ENCODE measurements at regions not wholly inside any gene's neighbourhood (a gene's known extent, or its start where the extent isn't known, plus 50 kb on each side); places are given as distances from the start of the nearest gene placed in this dataset.

DNA sequence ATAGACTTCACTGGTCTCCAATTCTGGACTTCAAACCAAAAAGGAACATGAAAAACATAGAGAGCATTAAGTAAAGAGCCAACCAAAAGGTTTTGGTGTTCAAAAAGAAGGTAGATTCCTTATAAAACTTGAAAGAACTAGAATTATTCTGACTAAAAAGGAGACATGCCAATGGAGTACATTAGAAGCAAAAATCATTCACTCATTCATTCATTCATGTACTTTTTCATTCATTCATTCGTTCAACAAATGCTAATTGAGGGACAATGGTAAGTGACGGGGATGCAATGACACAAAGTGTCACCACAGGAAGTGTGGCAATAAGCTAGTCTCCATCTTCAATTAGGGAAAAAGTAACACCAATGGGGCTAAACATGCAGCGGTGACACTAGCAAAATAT is 181.0 kb upstream of the ATP11B start:
- H3K27me3 ChIP-seq (ENCODE audit: control insufficient read depth in 4 of 4, insufficient read depth in 4 of 4, low read length in 3 of 4) = no peaks in the 10 kb centered on the region
- no peaks in the 10 kb centered on the region for H3K9me3 ChIP-seq (ENCODE audit: control insufficient read depth in 4 of 4, low read length in 3 of 4)
- 84% methylated on average over 3 of the region's 3 CpGs for whole genome bisulfite sequencing
- H3K4me3 ChIP-seq (ENCODE audit: low read depth in 1 of 3, low read length in 3 of 3) = no peak overlapping the region
- no peak overlapping the region for H3K27ac ChIP-seq (ENCODE audit: low read depth in 1 of 2, low read length in 2 of 2)
- no peak overlapping the region for H3K9ac ChIP-seq (ENCODE audit: low read depth in 1 of 2, low read length in 2 of 2)
- no peaks in the 10 kb centered on the region for H3K36me3 ChIP-seq (ENCODE audit: control insufficient read depth in 4 of 4, insufficient read depth in 3 of 4, low read depth in 1 of 4, low read length in 3 of 4)
- DNase-seq (ENCODE audit: low spot score) = no peak
- H3K4me1 ChIP-seq (ENCODE audit: control insufficient read depth in 4 of 4, insufficient read depth in 4 of 4, low read length in 3 of 4) = peaks cover 0 to 1% (median 0%) of the 10 kb centered on the region in 4 donors
- TF ChIP-seq, protein P1, sequence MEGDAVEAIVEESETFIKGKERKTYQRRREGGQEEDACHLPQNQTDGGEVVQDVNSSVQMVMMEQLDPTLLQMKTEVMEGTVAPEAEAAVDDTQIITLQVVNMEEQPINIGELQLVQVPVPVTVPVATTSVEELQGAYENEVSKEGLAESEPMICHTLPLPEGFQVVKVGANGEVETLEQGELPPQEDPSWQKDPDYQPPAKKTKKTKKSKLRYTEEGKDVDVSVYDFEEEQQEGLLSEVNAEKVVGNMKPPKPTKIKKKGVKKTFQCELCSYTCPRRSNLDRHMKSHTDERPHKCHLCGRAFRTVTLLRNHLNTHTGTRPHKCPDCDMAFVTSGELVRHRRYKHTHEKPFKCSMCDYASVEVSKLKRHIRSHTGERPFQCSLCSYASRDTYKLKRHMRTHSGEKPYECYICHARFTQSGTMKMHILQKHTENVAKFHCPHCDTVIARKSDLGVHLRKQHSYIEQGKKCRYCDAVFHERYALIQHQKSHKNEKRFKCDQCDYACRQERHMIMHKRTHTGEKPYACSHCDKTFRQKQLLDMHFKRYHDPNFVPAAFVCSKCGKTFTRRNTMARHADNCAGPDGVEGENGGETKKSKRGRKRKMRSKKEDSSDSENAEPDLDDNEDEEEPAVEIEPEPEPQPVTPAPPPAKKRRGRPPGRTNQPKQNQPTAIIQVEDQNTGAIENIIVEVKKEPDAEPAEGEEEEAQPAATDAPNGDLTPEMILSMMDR (IDR thresholded peaks at IDR 0.05; ENCODE audit: low read depth, low read length, missing input control) = no peak
- TF ChIP-seq, protein P2, sequence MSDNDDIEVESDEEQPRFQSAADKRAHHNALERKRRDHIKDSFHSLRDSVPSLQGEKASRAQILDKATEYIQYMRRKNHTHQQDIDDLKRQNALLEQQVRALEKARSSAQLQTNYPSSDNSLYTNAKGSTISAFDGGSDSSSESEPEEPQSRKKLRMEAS (IDR thresholded peaks at IDR 0.05) = no peak
- no peak for TF ChIP-seq FOXA2 (IDR thresholded peaks at IDR 0.05)
- TF ChIP-seq, protein P3, sequence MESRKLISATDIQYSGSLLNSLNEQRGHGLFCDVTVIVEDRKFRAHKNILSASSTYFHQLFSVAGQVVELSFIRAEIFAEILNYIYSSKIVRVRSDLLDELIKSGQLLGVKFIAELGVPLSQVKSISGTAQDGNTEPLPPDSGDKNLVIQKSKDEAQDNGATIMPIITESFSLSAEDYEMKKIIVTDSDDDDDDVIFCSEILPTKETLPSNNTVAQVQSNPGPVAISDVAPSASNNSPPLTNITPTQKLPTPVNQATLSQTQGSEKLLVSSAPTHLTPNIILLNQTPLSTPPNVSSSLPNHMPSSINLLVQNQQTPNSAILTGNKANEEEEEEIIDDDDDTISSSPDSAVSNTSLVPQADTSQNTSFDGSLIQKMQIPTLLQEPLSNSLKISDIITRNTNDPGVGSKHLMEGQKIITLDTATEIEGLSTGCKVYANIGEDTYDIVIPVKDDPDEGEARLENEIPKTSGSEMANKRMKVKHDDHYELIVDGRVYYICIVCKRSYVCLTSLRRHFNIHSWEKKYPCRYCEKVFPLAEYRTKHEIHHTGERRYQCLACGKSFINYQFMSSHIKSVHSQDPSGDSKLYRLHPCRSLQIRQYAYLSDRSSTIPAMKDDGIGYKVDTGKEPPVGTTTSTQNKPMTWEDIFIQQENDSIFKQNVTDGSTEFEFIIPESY (IDR thresholded peaks at IDR 0.05) = no peak
- TF ChIP-seq NR2F2 (IDR thresholded peaks at IDR 0.05) = no peak

DNA sequence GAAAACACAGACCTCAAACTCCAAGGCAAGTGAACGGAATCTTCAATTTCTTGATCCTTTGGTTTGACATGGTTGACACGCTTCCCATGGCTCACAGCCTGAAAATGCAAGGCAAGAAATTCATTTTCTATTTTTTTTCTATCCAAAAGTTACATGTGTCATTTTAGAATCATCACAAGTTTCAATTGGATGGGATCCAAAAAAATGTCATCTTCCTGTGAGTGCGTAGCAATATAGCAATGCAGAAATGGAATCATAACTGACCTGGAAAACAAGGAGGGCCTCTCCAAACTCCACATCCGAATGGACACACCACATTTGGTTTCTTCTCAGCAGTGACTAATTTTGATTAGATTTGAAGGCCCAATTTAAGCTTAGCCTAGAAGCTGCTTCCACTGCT is 175.8 kb upstream of the ATP11B start:
- H3K27ac ChIP-seq (ENCODE audit: low read depth in 1 of 2, low read length in 2 of 2) = no peak overlapping the region
- DNase-seq (ENCODE audit: low spot score) = no peak
- no peak overlapping the region for H3K4me3 ChIP-seq (ENCODE audit: low read depth in 1 of 3, low read length in 3 of 3)
- TF ChIP-seq TAF1 (conservative IDR thresholded peaks at IDR 0.05) (no peak), EGR1 (IDR thresholded peaks at IDR 0.05; ENCODE audit: low read depth in 2 of 2) (no peak)
- TF ChIP-seq, protein P3 (IDR thresholded peaks at IDR 0.05) = no peak
- no peaks in the 10 kb centered on the region for H3K36me3 ChIP-seq (ENCODE audit: control insufficient read depth in 4 of 4, insufficient read depth in 3 of 4, low read depth in 1 of 4, low read length in 3 of 4)
- H3K9me3 ChIP-seq (ENCODE audit: control insufficient read depth in 4 of 4, low read length in 3 of 4) = no peaks in the 10 kb centered on the region
- H3K4me1 ChIP-seq (ENCODE audit: control insufficient read depth in 4 of 4, insufficient read depth in 4 of 4, low read length in 3 of 4) = peaks cover 0 to 6% (median 0%) of the 10 kb centered on the region in 4 donors
- H3K27me3 ChIP-seq (ENCODE audit: control insufficient read depth in 4 of 4, insufficient read depth in 4 of 4, low read length in 3 of 4) = no peaks in the 10 kb centered on the region
- WGBS = 89% methylated on average over 4 of the region's 4 CpGs
- no peak overlapping the region for H3K9ac ChIP-seq (ENCODE audit: low read depth in 1 of 2, low read length in 2 of 2)

DNA sequence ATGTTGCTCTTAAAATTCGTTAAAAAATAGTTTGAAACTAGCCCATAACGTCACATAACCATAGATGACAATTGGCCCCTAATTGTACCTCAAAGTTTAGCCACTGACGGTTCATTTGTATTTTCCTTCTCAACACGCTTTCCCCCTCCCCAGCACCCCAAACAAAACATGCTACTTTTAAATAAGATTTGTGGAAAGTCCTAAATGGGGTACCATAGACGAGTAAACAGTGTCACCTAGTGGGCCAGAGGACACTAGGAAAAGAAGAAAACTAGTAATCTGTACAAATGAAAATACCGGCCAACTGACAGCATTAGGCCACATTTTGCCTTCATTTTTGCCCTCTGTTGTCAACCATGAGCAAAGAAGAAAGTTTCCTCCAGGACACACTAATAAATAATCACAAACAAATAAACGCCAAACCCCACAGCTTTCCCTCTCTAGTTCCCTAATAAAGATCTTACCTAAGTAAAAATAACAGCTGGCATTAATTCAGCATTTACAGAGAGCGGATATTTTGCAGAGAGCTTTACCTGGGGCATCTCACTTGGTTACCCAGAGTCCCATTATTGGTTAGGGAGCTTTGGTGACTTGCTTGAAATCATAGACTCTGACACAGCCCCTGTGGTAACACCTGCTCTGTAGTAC is 175.1 kb upstream of the ATP11B start:
- no peak overlapping the region for H3K27ac ChIP-seq (ENCODE audit: low read depth in 1 of 2, low read length in 2 of 2)
- no peak for TF ChIP-seq NR2F2 (IDR thresholded peaks at IDR 0.05)
- TF ChIP-seq, protein P1 (IDR thresholded peaks at IDR 0.05; ENCODE audit: low read depth, low read length, missing input control) = peak; percentile 49
- TF ChIP-seq RAD21 (IDR thresholded peaks at IDR 0.05) = peak; percentile 73 to 86
- no peak for TF ChIP-seq JUND (IDR thresholded peaks at IDR 0.05)
- no peak for TF ChIP-seq SP1 (IDR thresholded peaks at IDR 0.05)
- no peaks in the 10 kb centered on the region for H3K36me3 ChIP-seq (ENCODE audit: control insufficient read depth in 4 of 4, insufficient read depth in 3 of 4, low read depth in 1 of 4, low read length in 3 of 4)
- no peak overlapping the region for H3K9ac ChIP-seq (ENCODE audit: low read depth in 1 of 2, low read length in 2 of 2)
- no peaks in the 10 kb centered on the region for H3K27me3 ChIP-seq (ENCODE audit: control insufficient read depth in 4 of 4, insufficient read depth in 4 of 4, low read length in 3 of 4)
- WGBS = 56% methylated on average over 8 of the region's 8 CpGs
- no peak for DNase-seq (ENCODE audit: low spot score)
- peaks cover 0 to 6% (median 0%) of the 10 kb centered on the region in 4 donors for H3K4me1 ChIP-seq (ENCODE audit: control insufficient read depth in 4 of 4, insufficient read depth in 4 of 4, low read length in 3 of 4)
- H3K4me3 ChIP-seq (ENCODE audit: low read depth in 1 of 3, low read length in 3 of 3) = no peak overlapping the region
- no peaks in the 10 kb centered on the region for H3K9me3 ChIP-seq (ENCODE audit: control insufficient read depth in 4 of 4, low read length in 3 of 4)
